Gastrocnemius medialis (tissue), 4 donors: ENCODE measurements at regions not wholly inside any gene's neighbourhood (a gene's known extent, or its start where the extent isn't known, plus 50 kb on each side); places are given as distances from the start of the nearest gene placed in this dataset.

Source experiments
- ATAC-seq, 2 donors: fragments of 150-250 bp; one replicate each; pipeline ENCODE4 v1.9.1; 2016
- DNase-seq, 2 donors: peaks; one replicate each; pipeline ENCODE4 v3.0.0-alpha.2; 2019
- H3K27ac ChIP-seq, 4 donors: fragments of 200-600 bp; sonication (generic); 1 replicate in 1 of 4; 2 replicates in 3 of 4; pipeline ENCODE4 v1.5.1; 2016 to 2018; ENCODE audit warnings: mild to moderate bottlenecking in 2 of 4, moderate library complexity in 1 of 4
- H3K27me3 ChIP-seq, 3 donors: fragments of 200-600 bp; sonication (generic) in 2 of 3; 1 replicate in 1 of 3; 2 replicates in 2 of 3; pipeline versions ENCODE4 v1.5.1 to v1.6.0; 2016 to 2019; ENCODE audit warnings: mild to moderate bottlenecking in 1 of 3, moderate library complexity in 1 of 3
- H3K36me3 ChIP-seq, 2 donors: fragments of 200-600 bp; sonication (generic) in 1 of 2; one replicate each; pipeline ENCODE4 v1.5.1; 2017 to 2018
- H3K4me1 ChIP-seq, 2 donors: fragments of 200-600 bp; sonication (generic) in 1 of 2; one replicate each; pipeline ENCODE4 v1.5.1; 2016 to 2017; ENCODE audit warnings: mild to moderate bottlenecking in 2 of 2
- H3K4me3 ChIP-seq, 4 donors: fragments of 200-600 bp; sonication (generic) in 3 of 4; 1 replicate in 1 of 4; 2 replicates in 3 of 4; pipeline ENCODE4 v1.5.1; 2016 to 2019; ENCODE audit warnings: mild to moderate bottlenecking in 2 of 4
- H3K9me3 ChIP-seq, 3 donors: fragments of 200-600 bp; sonication (generic) in 2 of 3; 1 replicate in 1 of 3; 2 replicates in 2 of 3; pipeline ENCODE4 v1.5.1; 2016 to 2019
- CTCF ChIP-seq, 5 experiments: fragments of 450-650 bp in 3 of 5; fragments of 200-600 bp in 2 of 5; sonication (generic) in 2 of 5; IDR thresholded peaks in 4 of 5; conservative IDR thresholded peaks in 1 of 5; 1 replicate in 4 of 5; 2 replicates in 1 of 5; pipeline ENCODE4 v1.5.1; 2016 to 2019; ENCODE audit warnings: antibody characterized with exemption in 5 of 5, mild to moderate bottlenecking in 3 of 5, moderate library complexity in 3 of 5
- POLR2A ChIP-seq, 2 donors: fragments of 450-650 bp; IDR thresholded peaks; one replicate each; pipeline ENCODE4 v1.6.1; 2017; ENCODE audit warnings: antibody characterized with exemption in 2 of 2, mild to moderate bottlenecking in 2 of 2, moderate library complexity in 2 of 2
- in situ Hi-C, 4 donors: fragments of 200-750 bp; cut with MboI; loops; one replicate each; pipeline versions ENCODE4 v1.15.0 to v1.8.0; 2017; ENCODE audit warnings: low sequenced_read_pairs in 4 of 4
- intact Hi-C: fragments of 100-400 bp; cut with DNase I; formaldehyde crosslinking; loops from one replicate; pipeline ENCODE4 v1.15.1; 2023; ENCODE audit warnings: low total_unique reads

GRCh38 chr13:81283062-81283461, 942.1 kb upstream of the SPRY2 start:
- intact Hi-C loops = no loop called here
- no peaks in the 10 kb centered on the region for H3K9me3 ChIP-seq
- TF ChIP-seq POLR2A (IDR thresholded peaks at IDR 0.05) (no peak), CTCF (IDR thresholded peaks at IDR 0.05 in 4 of 5, conservative IDR thresholded peaks at IDR 0.05 in 1 of 5) (no peak)

GRCh38 chr13:81275666-81276258, 934.8 kb upstream of the SPRY2 start:
- H3K4me1 ChIP-seq = no peaks in the 10 kb centered on the region
- in situ Hi-C loops (no loop called here), intact Hi-C loops (no loop called here)
- ATAC-seq (no peak), DNase-seq (no peak)
- no peaks in the 10 kb centered on the region for H3K9me3 ChIP-seq
- H3K36me3 ChIP-seq = no peaks in the 10 kb centered on the region
- H3K27me3 ChIP-seq = no peaks in the 10 kb centered on the region
- no peak overlapping the region for H3K27ac ChIP-seq
- TF ChIP-seq POLR2A (IDR thresholded peaks at IDR 0.05) (no peak), CTCF (IDR thresholded peaks at IDR 0.05 in 4 of 5, conservative IDR thresholded peaks at IDR 0.05 in 1 of 5) (no peak)
- no peak overlapping the region for H3K4me3 ChIP-seq

More at GRCh38 chr13:81283062-81283461, 942.1 kb upstream of the SPRY2 start:
- no peaks in the 10 kb centered on the region for H3K36me3 ChIP-seq
- H3K27me3 ChIP-seq = no peaks in the 10 kb centered on the region
- ATAC-seq (no peak), DNase-seq (no peak)
- no peak overlapping the region for H3K27ac ChIP-seq
- no peaks in the 10 kb centered on the region for H3K4me1 ChIP-seq
- H3K4me3 ChIP-seq = no peak overlapping the region
- in situ Hi-C loops = no loop called here

- intact Hi-C loops (no loop called here), in situ Hi-C loops (no loop called here)
- no peaks in the 10 kb centered on the region for H3K9me3 ChIP-seq
- ATAC-seq (no peak), DNase-seq (no peak)
- no peaks in the 10 kb centered on the region for H3K36me3 ChIP-seq
- H3K4me3 ChIP-seq = no peak overlapping the region
- TF ChIP-seq CTCF (IDR thresholded peaks at IDR 0.05 in 4 of 5, conservative IDR thresholded peaks at IDR 0.05 in 1 of 5) = no peak
- no peak overlapping the region for H3K27ac ChIP-seq
- H3K4me1 ChIP-seq = no peaks in the 10 kb centered on the region
- H3K27me3 ChIP-seq = no peaks in the 10 kb centered on the region
Measured at GRCh38 chr13:81247711-81248110, 906.8 kb upstream of the SPRY2 start.

- H3K4me1 ChIP-seq = no peaks in the 10 kb centered on the region
- in situ Hi-C loops (no loop called here), intact Hi-C loops (no loop called here)
- no peak overlapping the region for H3K27ac ChIP-seq
- no peaks in the 10 kb centered on the region for H3K27me3 ChIP-seq
- no peaks in the 10 kb centered on the region for H3K9me3 ChIP-seq
- no peak for TF ChIP-seq POLR2A (IDR thresholded peaks at IDR 0.05)
- no peak overlapping the region for H3K4me3 ChIP-seq
- ATAC-seq (no peak), DNase-seq (no peak)
- no peaks in the 10 kb centered on the region for H3K36me3 ChIP-seq
Measured at GRCh38 chr13:81246556-81246955, 905.6 kb upstream of the SPRY2 start.

- Histone ChIP-seq H3K27ac (no peak overlapping the region), H3K4me1 (no peaks in the 10 kb centered on the region), H3K27me3 (no peaks in the 10 kb centered on the region), H3K9me3 (no peaks in the 10 kb centered on the region), H3K4me3 (no peak overlapping the region), H3K36me3 (no peaks in the 10 kb centered on the region)
- in situ Hi-C loops (no loop called here), intact Hi-C loops (no loop called here)
- no peak for ATAC-seq
- no peak for DNase-seq
- TF ChIP-seq CTCF (IDR thresholded peaks at IDR 0.05 in 4 of 5, conservative IDR thresholded peaks at IDR 0.05 in 1 of 5) = no peak
- TF ChIP-seq POLR2A (IDR thresholded peaks at IDR 0.05) = no peak
Measured at GRCh38 chr13:81244011-81244410, 903.1 kb upstream of the SPRY2 start.
